22Rv1 (cell line): ENCODE measurements at regions not wholly inside any gene's neighbourhood (a gene's known extent, or its start where the extent isn't known, plus 50 kb on each side); places are given as distances from the start of the nearest gene placed in this dataset.

Experiments
- ZFX ChIP-seq: fragments of 450-650 bp; IDR thresholded peaks from 2 replicates; pipeline ENCODE4 v1.6.1; 2017; ENCODE audit warnings: antibody characterized with exemption, borderline replicate concordance
- TF ChIP-seq, protein P1 (sequence below): fragments of 450-650 bp; IDR thresholded peaks from 2 replicates; pipeline ENCODE4 v1.5.1; 2017; ENCODE audit warnings: mild to moderate bottlenecking

GRCh38 chr17:72563952-72564351, 443.1 kb downstream of the SOX9 start:
- TF ChIP-seq, protein P1, sequence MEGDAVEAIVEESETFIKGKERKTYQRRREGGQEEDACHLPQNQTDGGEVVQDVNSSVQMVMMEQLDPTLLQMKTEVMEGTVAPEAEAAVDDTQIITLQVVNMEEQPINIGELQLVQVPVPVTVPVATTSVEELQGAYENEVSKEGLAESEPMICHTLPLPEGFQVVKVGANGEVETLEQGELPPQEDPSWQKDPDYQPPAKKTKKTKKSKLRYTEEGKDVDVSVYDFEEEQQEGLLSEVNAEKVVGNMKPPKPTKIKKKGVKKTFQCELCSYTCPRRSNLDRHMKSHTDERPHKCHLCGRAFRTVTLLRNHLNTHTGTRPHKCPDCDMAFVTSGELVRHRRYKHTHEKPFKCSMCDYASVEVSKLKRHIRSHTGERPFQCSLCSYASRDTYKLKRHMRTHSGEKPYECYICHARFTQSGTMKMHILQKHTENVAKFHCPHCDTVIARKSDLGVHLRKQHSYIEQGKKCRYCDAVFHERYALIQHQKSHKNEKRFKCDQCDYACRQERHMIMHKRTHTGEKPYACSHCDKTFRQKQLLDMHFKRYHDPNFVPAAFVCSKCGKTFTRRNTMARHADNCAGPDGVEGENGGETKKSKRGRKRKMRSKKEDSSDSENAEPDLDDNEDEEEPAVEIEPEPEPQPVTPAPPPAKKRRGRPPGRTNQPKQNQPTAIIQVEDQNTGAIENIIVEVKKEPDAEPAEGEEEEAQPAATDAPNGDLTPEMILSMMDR, result no peak
- TF ChIP-seq ZFX, result no peak
